ENCODE measurements at regions not wholly inside any gene's neighbourhood (a gene's known extent, or its start where the extent isn't known, plus 50 kb on each side); places are given as distances from the start of the nearest gene placed in this dataset.

GRCh38 chr5:35470866-35471265 lies 146.8 kb upstream of the SPEF2 start:
- no peak for DNase-seq
- CTCF ChIA-PET = no interaction called here
- Histone ChIP-seq H3K9me3 (ENCODE audit: control extremely low read depth in 1 of 5, control insufficient read depth in 4 of 5, insufficient read depth in 2 of 5, low read depth in 1 of 5, low read length in 4 of 5) (no peaks in the 10 kb centered on the region), H3K27ac (ENCODE audit: insufficient read depth in 1 of 2, low read depth in 1 of 2, low read length in 2 of 2, poor library complexity in 1 of 2, severe bottlenecking in 2 of 2) (no peak overlapping the region), H3K27me3 (replicated peaks in 2 of 5; ENCODE audit: control insufficient read depth in 4 of 5, insufficient read depth in 5 of 5, low read length in 4 of 5) (no peaks in the 10 kb centered on the region), H3K4me3 (ENCODE audit: control insufficient read depth in 1 of 7, extremely low read depth in 1 of 7, insufficient read depth in 4 of 7, low read depth in 2 of 7, low read length in 6 of 7) (no peak overlapping the region), H3K4me1 (ENCODE audit: control extremely low read depth in 1 of 4, control insufficient read depth in 4 of 4, insufficient read depth in 4 of 4, low read length in 3 of 4) (peaks cover 0 to 3% (median 0%) of the 10 kb centered on the region in 4 experiments), H3K36me3 (ENCODE audit: control insufficient read depth in 4 of 4, insufficient read depth in 4 of 4, low read length in 3 of 4) (no peaks in the 10 kb centered on the region)
- POLR2A ChIA-PET = no interaction called here
- 100% methylated on average over 2 of the region's 2 CpGs for WGBS (ENCODE audit: insufficient coverage)

- H3K36me3 ChIP-seq (ENCODE audit: control insufficient read depth in 4 of 4, insufficient read depth in 4 of 4, low read length in 3 of 4) = no peaks in the 10 kb centered on the region
- ChIA-PET POLR2A (no interaction called here), CTCF (no interaction called here)
- H3K4me3 ChIP-seq (ENCODE audit: control insufficient read depth in 1 of 7, extremely low read depth in 1 of 7, insufficient read depth in 4 of 7, low read depth in 2 of 7, low read length in 6 of 7) = no peak overlapping the region
- 100% methylated on average over 2 of the region's 4 CpGs for WGBS (ENCODE audit: insufficient coverage)
- no peak overlapping the region for H3K27ac ChIP-seq (ENCODE audit: insufficient read depth in 1 of 2, low read depth in 1 of 2, low read length in 2 of 2, poor library complexity in 1 of 2, severe bottlenecking in 2 of 2)
- no peaks in the 10 kb centered on the region for H3K27me3 ChIP-seq (replicated peaks in 2 of 5; ENCODE audit: control insufficient read depth in 4 of 5, insufficient read depth in 5 of 5, low read length in 4 of 5)
- H3K4me1 ChIP-seq (ENCODE audit: control extremely low read depth in 1 of 4, control insufficient read depth in 4 of 4, insufficient read depth in 4 of 4, low read length in 3 of 4) = peaks cover 0 to 3% (median 0%) of the 10 kb centered on the region in 4 experiments
- no peak for DNase-seq
- H3K9me3 ChIP-seq (ENCODE audit: control extremely low read depth in 1 of 5, control insufficient read depth in 4 of 5, insufficient read depth in 2 of 5, low read depth in 1 of 5, low read length in 4 of 5) = no peaks in the 10 kb centered on the region
Measured at GRCh38 chr5:35468811-35469210, 148.9 kb upstream of the SPEF2 start.

GRCh38 chr5:35466746-35467145 lies 150.9 kb upstream of the SPEF2 start:
- ChIA-PET POLR2A (no interaction called here), CTCF (no interaction called here)
- 95% methylated on average over 3 of the region's 5 CpGs for WGBS (ENCODE audit: insufficient coverage)

GRCh38 chr5:35464757-35465156 lies 152.9 kb upstream of the SPEF2 start:
- no peaks in the 10 kb centered on the region for H3K4me1 ChIP-seq (ENCODE audit: control extremely low read depth in 1 of 4, control insufficient read depth in 4 of 4, insufficient read depth in 4 of 4, low read length in 3 of 4)
- no peak overlapping the region for H3K4me3 ChIP-seq (ENCODE audit: control insufficient read depth in 1 of 7, extremely low read depth in 1 of 7, insufficient read depth in 4 of 7, low read depth in 2 of 7, low read length in 6 of 7)
- no peaks in the 10 kb centered on the region for H3K36me3 ChIP-seq (ENCODE audit: control insufficient read depth in 4 of 4, insufficient read depth in 4 of 4, low read length in 3 of 4)
- DNase-seq = no peak
- ChIA-PET POLR2A (no interaction called here), CTCF (no interaction called here)
- WGBS (ENCODE audit: insufficient coverage) = no CpG with 5 or more reads among the region's 2 CpGs
- H3K27ac ChIP-seq (ENCODE audit: insufficient read depth in 1 of 2, low read depth in 1 of 2, low read length in 2 of 2, poor library complexity in 1 of 2, severe bottlenecking in 2 of 2) = no peak overlapping the region
- peaks cover 0 to 2% (median 0%) of the 10 kb centered on the region in 5 experiments for H3K27me3 ChIP-seq (replicated peaks in 2 of 5; ENCODE audit: control insufficient read depth in 4 of 5, insufficient read depth in 5 of 5, low read length in 4 of 5)
- H3K9me3 ChIP-seq (ENCODE audit: control extremely low read depth in 1 of 5, control insufficient read depth in 4 of 5, insufficient read depth in 2 of 5, low read depth in 1 of 5, low read length in 4 of 5) = no peaks in the 10 kb centered on the region

More at GRCh38 chr5:35466746-35467145, 150.9 kb upstream of the SPEF2 start:
- Histone ChIP-seq H3K9me3 (ENCODE audit: control extremely low read depth in 1 of 5, control insufficient read depth in 4 of 5, insufficient read depth in 2 of 5, low read depth in 1 of 5, low read length in 4 of 5) (no peaks in the 10 kb centered on the region), H3K27me3 (replicated peaks in 2 of 5; ENCODE audit: control insufficient read depth in 4 of 5, insufficient read depth in 5 of 5, low read length in 4 of 5) (no peaks in the 10 kb centered on the region), H3K4me3 (ENCODE audit: control insufficient read depth in 1 of 7, extremely low read depth in 1 of 7, insufficient read depth in 4 of 7, low read depth in 2 of 7, low read length in 6 of 7) (no peak overlapping the region), H3K36me3 (ENCODE audit: control insufficient read depth in 4 of 4, insufficient read depth in 4 of 4, low read length in 3 of 4) (no peaks in the 10 kb centered on the region), H3K4me1 (ENCODE audit: control extremely low read depth in 1 of 4, control insufficient read depth in 4 of 4, insufficient read depth in 4 of 4, low read length in 3 of 4) (peaks cover 0 to 3% (median 0%) of the 10 kb centered on the region in 4 experiments), H3K27ac (ENCODE audit: insufficient read depth in 1 of 2, low read depth in 1 of 2, low read length in 2 of 2, poor library complexity in 1 of 2, severe bottlenecking in 2 of 2) (no peak overlapping the region)
- DNase-seq = no peak

- WGBS (ENCODE audit: insufficient coverage) = 100% methylated on average over 1 of the region's 2 CpGs
- DNase-seq = no peak
- Histone ChIP-seq H3K4me1 (ENCODE audit: control extremely low read depth in 1 of 4, control insufficient read depth in 4 of 4, insufficient read depth in 4 of 4, low read length in 3 of 4) (no peaks in the 10 kb centered on the region), H3K4me3 (ENCODE audit: control insufficient read depth in 1 of 7, extremely low read depth in 1 of 7, insufficient read depth in 4 of 7, low read depth in 2 of 7, low read length in 6 of 7) (no peak overlapping the region), H3K27me3 (replicated peaks in 2 of 5; ENCODE audit: control insufficient read depth in 4 of 5, insufficient read depth in 5 of 5, low read length in 4 of 5) (peaks cover 0 to 2% (median 0%) of the 10 kb centered on the region in 5 experiments), H3K27ac (ENCODE audit: insufficient read depth in 1 of 2, low read depth in 1 of 2, low read length in 2 of 2, poor library complexity in 1 of 2, severe bottlenecking in 2 of 2) (no peak overlapping the region), H3K36me3 (ENCODE audit: control insufficient read depth in 4 of 4, insufficient read depth in 4 of 4, low read length in 3 of 4) (no peaks in the 10 kb centered on the region), H3K9me3 (ENCODE audit: control extremely low read depth in 1 of 5, control insufficient read depth in 4 of 5, insufficient read depth in 2 of 5, low read depth in 1 of 5, low read length in 4 of 5) (peaks cover 0 to 1% (median 0%) of the 10 kb centered on the region in 5 experiments)
- ChIA-PET POLR2A (no interaction called here), CTCF (no interaction called here)
Measured at GRCh38 chr5:35461530-35461929, 156.1 kb upstream of the SPEF2 start.

GRCh38 chr5:35458824-35459207 lies 158.8 kb upstream of the SPEF2 start:
- Histone ChIP-seq H3K4me1 (ENCODE audit: control extremely low read depth in 1 of 4, control insufficient read depth in 4 of 4, insufficient read depth in 4 of 4, low read length in 3 of 4) (no peaks in the 10 kb centered on the region), H3K9me3 (ENCODE audit: control extremely low read depth in 1 of 5, control insufficient read depth in 4 of 5, insufficient read depth in 2 of 5, low read depth in 1 of 5, low read length in 4 of 5) (peaks cover 0 to 1% (median 0%) of the 10 kb centered on the region in 5 experiments), H3K27me3 (replicated peaks in 2 of 5; ENCODE audit: control insufficient read depth in 4 of 5, insufficient read depth in 5 of 5, low read length in 4 of 5) (peaks cover 0 to 2% (median 0%) of the 10 kb centered on the region in 5 experiments), H3K27ac (ENCODE audit: insufficient read depth in 1 of 2, low read depth in 1 of 2, low read length in 2 of 2, poor library complexity in 1 of 2, severe bottlenecking in 2 of 2) (no peak overlapping the region), H3K4me3 (ENCODE audit: control insufficient read depth in 1 of 7, extremely low read depth in 1 of 7, insufficient read depth in 4 of 7, low read depth in 2 of 7, low read length in 6 of 7) (no peak overlapping the region), H3K36me3 (ENCODE audit: control insufficient read depth in 4 of 4, insufficient read depth in 4 of 4, low read length in 3 of 4) (no peaks in the 10 kb centered on the region)
- ChIA-PET POLR2A (no interaction called here), CTCF (no interaction called here)
- DNase-seq = peak in 1 of 3 donors; percentile 22
- 0% methylated on average over 1 of the region's 1 CpG for WGBS (ENCODE audit: insufficient coverage)

- no peak for DNase-seq
- Histone ChIP-seq H3K9me3 (ENCODE audit: control extremely low read depth in 1 of 5, control insufficient read depth in 4 of 5, insufficient read depth in 2 of 5, low read depth in 1 of 5, low read length in 4 of 5) (peaks cover 0 to 1% (median 0%) of the 10 kb centered on the region in 5 experiments), H3K4me3 (ENCODE audit: control insufficient read depth in 1 of 7, extremely low read depth in 1 of 7, insufficient read depth in 4 of 7, low read depth in 2 of 7, low read length in 6 of 7) (no peak overlapping the region), H3K27me3 (replicated peaks in 2 of 5; ENCODE audit: control insufficient read depth in 4 of 5, insufficient read depth in 5 of 5, low read length in 4 of 5) (peaks cover 0 to 2% (median 0%) of the 10 kb centered on the region in 5 experiments), H3K4me1 (ENCODE audit: control extremely low read depth in 1 of 4, control insufficient read depth in 4 of 4, insufficient read depth in 4 of 4, low read length in 3 of 4) (no peaks in the 10 kb centered on the region), H3K27ac (ENCODE audit: insufficient read depth in 1 of 2, low read depth in 1 of 2, low read length in 2 of 2, poor library complexity in 1 of 2, severe bottlenecking in 2 of 2) (no peak overlapping the region), H3K36me3 (ENCODE audit: control insufficient read depth in 4 of 4, insufficient read depth in 4 of 4, low read length in 3 of 4) (no peaks in the 10 kb centered on the region)
- ChIA-PET CTCF (no interaction called here), POLR2A (no interaction called here)
- 49% methylated on average over 4 of the region's 5 CpGs for WGBS (ENCODE audit: insufficient coverage)
Measured at GRCh38 chr5:35457912-35458823, 159.5 kb upstream of the SPEF2 start.
